PC-9 (cell line): ENCODE measurements at regions not wholly inside any gene's neighbourhood (a gene's known extent, or its start where the extent isn't known, plus 50 kb on each side); places are given as distances from the start of the nearest gene placed in this dataset.

Experiments used
- EZH2 ChIP-seq: fragments of 200-600 bp; sonication (generic); IDR thresholded peaks from 2 replicates; pipeline ENCODE4 v1.8.0; 2017; ENCODE audit warnings: antibody characterized with exemption, low read depth
- TF ChIP-seq, protein P1 (sequence below): fragments of 200-600 bp; sonication (generic); conservative IDR thresholded peaks from 2 replicates; pipeline ENCODE4 v1.6.1; 2017; ENCODE audit warnings: mixed run types, antibody characterized with exemption, mild to moderate bottlenecking, moderate library complexity

DNA sequence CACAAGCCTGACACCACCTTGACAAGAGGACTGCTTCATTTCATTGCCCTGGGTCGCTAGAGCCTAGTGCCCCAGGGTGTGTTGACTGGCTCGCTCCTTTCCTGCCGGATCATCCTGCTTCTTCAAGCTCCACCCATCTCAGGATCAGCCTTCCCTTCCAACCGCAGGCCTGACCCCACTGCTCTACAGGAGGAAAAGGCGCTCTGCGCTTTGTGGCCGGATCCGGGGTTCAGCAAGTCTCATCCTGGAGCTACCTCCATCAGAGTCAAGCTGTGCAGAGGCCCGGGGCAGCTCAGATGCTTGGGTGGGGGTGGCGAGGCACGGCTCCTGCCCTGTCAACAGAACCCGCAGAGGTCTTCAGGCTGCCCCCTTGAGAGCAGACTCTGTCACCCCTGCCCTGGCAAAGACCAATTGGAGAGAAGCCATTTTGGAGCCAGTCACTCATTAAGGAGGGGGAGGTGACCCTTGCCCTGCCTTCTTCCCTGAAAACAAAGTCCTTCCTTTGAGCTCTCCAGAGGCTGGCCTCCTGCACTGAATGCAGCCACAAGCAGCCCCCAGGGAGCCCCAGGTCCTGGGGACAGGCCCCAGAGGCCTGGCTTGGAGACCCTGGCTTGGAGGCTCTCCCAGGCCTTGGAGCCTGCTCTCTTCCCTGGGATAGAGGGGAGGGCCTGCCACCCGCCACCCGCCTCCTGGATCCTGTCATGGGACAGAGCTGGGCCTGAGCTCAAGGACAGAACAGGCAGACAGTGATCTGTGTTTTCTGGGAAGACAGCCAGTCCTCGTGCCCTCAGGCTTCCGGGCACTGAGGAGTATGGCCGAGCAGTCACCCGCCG lies 80.3 kb downstream of the CPN2 start:
- TF ChIP-seq, protein P1, sequence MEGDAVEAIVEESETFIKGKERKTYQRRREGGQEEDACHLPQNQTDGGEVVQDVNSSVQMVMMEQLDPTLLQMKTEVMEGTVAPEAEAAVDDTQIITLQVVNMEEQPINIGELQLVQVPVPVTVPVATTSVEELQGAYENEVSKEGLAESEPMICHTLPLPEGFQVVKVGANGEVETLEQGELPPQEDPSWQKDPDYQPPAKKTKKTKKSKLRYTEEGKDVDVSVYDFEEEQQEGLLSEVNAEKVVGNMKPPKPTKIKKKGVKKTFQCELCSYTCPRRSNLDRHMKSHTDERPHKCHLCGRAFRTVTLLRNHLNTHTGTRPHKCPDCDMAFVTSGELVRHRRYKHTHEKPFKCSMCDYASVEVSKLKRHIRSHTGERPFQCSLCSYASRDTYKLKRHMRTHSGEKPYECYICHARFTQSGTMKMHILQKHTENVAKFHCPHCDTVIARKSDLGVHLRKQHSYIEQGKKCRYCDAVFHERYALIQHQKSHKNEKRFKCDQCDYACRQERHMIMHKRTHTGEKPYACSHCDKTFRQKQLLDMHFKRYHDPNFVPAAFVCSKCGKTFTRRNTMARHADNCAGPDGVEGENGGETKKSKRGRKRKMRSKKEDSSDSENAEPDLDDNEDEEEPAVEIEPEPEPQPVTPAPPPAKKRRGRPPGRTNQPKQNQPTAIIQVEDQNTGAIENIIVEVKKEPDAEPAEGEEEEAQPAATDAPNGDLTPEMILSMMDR: no peak
- TF ChIP-seq EZH2: no peak
